NCI-H748 (cell line): ENCODE measurements at regions not wholly inside any gene's neighbourhood (a gene's known extent, or its start where the extent isn't known, plus 50 kb on each side); places are given as distances from the start of the nearest gene placed in this dataset.
A peak's percentile ranks its signal among the peaks of the same experiment; 100 is the strongest.

Experiments used
- DNase-seq: peaks from one replicate; lab custom pipeline; 2025; ENCODE audit not compliant: unreplicated experiment; lab: John Stamatoyannopoulos, UW

DNA sequence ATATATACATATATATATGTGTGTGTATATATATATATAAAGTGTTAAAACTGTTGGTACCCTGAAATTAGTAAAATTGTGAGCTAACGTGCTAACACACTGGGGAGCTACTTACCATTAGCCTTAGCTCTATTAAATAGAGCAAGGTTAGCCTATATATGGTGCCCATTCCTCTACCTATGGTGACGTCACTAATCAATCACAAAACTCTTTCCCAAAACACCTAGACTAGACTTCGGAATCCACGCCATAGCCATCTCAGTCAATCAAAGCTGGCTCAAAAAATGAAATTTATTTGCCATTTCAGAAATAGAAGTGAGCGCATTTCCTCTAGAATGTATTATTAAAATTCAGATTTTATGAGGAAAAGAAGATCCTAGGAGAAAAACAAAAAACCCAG lies 229.0 kb upstream of the TENM3 start:
- no peak for DNase-seq

DNA sequence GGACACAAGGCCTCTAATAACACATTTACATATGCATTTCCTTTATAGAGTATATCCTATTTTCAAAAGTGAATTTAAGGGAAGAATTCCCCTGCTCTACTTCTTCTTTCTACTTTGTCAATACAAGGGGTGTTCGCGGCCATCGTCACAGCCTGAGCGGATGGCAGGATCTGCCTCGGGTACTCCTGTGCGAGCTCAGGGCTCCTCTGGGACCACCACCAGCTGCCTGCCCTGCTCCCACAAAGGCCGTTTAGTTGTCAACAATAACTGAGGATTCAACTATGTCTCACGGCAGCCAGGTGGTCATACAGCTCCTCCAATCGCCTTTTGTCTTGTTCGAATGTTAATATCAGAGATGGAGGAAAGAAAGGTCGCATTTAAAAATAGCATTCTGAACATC lies 228.2 kb upstream of the TENM3 start:
- no peak for DNase-seq

DNA sequence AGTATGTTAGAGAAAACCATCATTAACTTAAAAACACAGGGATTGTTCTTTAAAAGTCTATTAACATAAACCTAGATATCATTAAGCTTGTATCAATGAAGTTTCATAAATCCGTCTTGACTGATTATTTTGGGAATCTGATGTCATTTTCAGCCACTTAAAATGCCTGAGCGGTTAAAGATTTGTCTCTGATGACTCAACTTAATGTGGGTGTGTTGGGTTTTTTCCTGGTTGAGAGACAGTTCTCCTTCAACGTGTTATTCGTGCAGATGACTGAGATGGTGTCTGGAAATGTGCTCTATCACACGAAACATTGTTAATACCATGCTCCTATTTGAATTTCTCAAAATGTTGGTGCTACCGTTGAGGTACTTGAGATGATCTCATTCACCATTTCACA lies 227.3 kb upstream of the TENM3 start:
- DNase-seq: no peak

DNA sequence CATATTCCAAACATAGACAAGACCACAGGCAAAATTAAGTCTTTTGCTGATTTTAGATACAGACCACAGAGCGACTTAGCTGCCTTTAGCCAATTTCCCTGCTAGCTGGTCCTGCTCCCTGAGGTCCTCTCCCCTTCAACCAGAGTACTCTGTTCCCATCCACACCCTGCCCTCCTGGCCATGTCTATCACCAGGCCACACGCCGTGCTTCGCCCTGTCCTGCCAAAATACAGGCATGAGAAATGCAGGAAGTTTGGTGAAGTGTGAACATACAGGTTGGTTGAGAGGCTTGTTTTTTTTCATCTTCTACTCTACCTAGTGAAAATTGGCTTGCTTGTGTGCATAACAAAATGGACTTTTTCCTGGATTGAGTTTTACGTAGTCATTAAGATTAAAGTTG lies 226.2 kb upstream of the TENM3 start:
- no peak for DNase-seq

DNA sequence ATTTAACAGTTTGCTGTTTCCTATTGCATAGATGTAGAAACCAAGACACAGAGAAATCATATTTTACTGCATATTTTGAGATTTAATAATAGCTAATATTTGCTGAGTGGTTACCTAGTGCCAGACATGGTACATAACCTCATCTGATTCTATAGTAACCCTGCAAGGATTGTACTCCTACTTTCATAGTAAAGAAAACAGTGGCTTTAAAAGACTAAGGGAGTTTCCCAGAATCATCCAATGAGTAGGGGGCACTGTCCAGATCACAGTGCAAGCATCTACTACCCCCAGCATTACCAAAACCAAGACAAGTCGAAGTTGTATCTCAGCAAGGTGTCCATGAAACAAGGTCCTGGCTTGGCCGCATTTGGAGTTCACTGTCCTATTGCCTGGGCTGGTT lies 224.5 kb upstream of the TENM3 start:
- no peak for DNase-seq

- DNase-seq: no peak
Observed at GRCh38 chr4:182019148-182019652, 224.0 kb upstream of the TENM3 start.

GRCh38 chr4:182022909-182023308 lies 220.3 kb upstream of the TENM3 start:
- DNase-seq: peak; percentile 88

GRCh38 chr4:182023469-182023868 lies 219.7 kb upstream of the TENM3 start:
- peak; percentile 85 for DNase-seq

- no peak for DNase-seq
Observed at GRCh38 chr4:182042945-182043344, 200.3 kb upstream of the TENM3 start.

- no peak for DNase-seq
Observed at GRCh38 chr4:182048871-182049270, 194.3 kb upstream of the TENM3 start.

DNA sequence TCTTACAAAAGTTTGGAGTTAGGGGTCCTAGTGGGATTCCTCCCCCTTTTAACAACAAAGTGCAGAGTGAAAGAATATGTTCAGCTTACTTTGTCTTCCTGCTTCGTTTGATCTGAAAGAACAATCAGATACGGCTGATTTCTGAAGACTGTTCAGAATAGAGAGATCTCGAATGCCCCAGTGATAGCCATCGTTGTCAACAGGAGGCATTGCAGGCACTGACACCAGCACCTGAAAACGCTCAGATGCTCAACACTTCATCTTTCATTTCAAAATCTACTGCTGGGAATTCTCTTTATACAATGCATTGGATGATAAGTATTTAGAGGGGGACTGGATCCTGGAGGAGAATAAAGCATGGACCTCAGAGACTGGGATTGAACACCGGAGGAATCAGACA lies 186.3 kb upstream of the TENM3 start:
- DNase-seq: no peak

GRCh38 chr4:182062458-182062857 lies 180.7 kb upstream of the TENM3 start:
- DNase-seq: no peak

- DNase-seq: no peak
Observed at GRCh38 chr4:182062936-182063335, 180.3 kb upstream of the TENM3 start.

- no peak for DNase-seq
Observed at GRCh38 chr4:182063651-182064050, 179.6 kb upstream of the TENM3 start.

DNA sequence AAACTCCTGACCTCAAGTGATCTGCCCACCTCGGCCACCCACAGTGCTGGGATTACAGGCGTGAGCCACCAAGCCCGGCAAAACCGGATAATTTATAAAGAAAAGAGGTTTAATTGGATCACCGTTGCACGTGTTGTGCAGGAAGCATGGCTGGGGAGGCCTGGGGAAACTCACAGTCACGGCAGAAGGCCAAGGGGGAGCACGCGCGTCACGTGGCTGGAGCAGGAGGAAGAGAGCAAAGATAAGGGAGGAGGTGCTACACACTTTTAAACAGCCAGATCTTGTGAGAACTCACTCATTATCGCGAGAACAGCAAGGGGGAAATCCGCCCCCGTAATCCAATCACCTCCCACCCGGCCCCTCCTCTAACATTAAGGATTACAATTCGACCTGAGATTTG lies 177.9 kb upstream of the TENM3 start:
- DNase-seq: no peak

GRCh38 chr4:182066037-182066436 lies 177.2 kb upstream of the TENM3 start:
- no peak for DNase-seq

DNA sequence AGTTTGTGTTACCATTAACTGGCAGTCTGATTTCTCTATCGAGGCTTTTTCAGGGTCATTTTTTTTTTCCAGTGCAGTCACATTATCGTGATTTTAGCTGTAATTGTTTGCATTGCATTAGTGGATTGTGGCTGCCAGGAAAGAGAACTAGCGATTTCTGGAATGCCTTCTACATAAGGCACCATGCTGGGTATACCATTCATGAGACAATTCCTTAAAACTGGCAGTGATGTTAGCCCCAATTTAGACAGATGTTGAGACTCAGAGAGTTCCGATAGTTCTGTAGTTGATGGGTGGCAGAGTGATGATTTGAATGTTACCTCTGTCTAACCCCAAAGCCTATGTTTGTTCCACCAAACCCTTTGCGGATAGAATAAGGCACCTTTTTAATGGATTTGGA lies 175.4 kb upstream of the TENM3 start:
- no peak for DNase-seq

GRCh38 chr4:182068920-182069319 lies 174.3 kb upstream of the TENM3 start:
- DNase-seq: no peak

GRCh38 chr4:182073278-182073677 lies 169.9 kb upstream of the TENM3 start:
- DNase-seq: no peak

DNA sequence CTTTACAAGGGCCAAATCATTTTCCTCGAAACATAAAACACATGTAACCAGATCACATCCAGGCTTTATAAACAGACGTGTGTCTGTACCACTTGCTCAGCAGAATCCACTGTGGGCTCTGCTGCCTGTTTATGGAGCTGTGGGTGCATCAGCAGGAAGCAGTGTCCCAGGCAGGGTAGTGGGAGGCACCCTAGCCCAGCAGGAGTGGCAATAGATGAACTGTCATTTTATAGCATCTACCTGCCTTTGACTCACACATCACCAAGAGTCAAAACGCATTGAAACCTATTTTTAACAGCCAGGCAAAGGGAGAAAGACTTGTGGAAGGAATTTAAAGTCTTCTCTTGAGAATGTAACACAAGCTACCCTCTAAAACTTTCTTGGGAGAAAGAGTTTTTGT lies 169.1 kb upstream of the TENM3 start:
- no peak for DNase-seq

DNA sequence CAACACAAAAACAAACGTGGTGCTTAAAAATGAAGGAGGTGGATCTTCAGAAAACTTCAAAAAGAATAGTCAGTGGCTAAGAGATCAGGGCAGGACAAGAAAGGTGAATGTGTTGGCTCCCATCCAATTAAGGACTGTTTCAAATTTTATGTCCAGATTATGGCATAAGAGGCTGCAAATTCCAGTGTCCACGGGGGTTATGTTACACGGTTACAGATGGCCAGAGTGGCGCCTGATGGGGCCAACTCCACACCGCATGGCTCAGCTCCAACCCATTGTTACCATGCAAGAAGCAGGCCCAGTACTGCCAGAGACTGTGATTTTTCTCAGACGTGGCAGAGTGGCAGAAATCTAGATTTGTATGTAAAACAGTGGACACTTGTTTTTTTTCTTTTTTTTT lies 168.4 kb upstream of the TENM3 start:
- peak; percentile 35 for DNase-seq

DNA sequence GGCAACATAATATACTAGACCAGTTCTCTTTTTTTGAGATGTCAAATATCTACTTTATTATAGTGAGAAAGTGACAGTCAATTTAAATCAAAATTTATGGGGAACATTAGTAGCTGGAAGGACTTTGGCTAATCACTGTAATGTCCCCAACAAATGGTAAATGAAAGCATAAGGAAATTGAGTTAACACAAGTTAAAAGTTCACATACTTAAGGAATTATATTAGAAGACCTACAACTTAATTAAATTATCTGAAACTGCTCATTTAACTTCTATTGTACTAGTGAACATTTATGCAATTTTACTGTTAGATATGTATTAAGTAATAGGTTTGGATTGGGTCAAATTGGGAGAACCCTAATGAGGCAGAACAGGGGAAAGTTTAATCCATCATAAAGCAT lies 160.3 kb upstream of the TENM3 start:
- no peak for DNase-seq

DNA sequence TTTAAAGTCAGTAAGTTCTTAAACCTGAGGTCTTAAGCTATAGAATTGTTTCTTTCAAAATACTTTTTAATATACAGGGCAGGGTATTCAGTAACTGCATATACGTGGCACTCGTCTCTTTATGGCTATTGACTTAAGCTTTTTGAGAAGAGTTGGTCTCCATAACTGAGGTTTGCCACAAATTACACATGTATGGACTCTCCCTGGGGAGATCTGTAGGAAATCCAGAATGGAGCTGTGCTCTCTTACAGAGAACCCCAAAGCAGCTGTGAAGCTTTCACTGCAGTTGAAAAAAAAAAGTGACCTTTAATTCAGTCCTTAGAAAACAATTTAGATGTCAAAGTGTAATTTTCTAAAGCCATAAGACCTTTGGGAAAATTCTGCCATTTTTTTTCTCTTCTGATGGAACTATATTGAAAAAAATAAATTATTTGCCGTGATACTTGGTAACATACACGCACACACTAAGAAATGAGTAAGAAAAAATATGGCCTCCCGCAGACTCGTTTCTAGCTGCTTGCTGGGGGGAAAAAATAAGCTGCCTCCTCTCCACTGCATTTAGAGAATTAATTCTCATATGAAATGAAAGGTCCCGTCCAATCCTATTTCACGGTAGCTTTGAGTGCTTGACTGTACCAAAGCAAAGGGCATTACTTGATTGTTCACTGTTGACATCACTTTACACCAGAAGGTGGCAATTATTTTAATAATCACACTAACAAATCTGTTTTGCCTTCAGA lies 159.4 kb upstream of the TENM3 start:
- DNase-seq: no peak
